IMR-90 (cell line): ENCODE measurements at regions not wholly inside any gene's neighbourhood (a gene's known extent, or its start where the extent isn't known, plus 50 kb on each side); places are given as distances from the start of the nearest gene placed in this dataset.

Source experiments
- ATAC-seq: fragments of 200-7000 bp; cut with Tn5 transposase; 2 replicates; pipeline ENCODE4 v1.9.1; 2020; ENCODE audit warnings: low read depth, mild to moderate bottlenecking, moderate library complexity
- BruUV-seq: library from RNA; stranded (reverse); fragments of 400-500 nt; replicated peaks from 2 replicates; lab custom pipeline; 2021; lab: Mats Ljungman, UMichigan
- CTCF ChIA-PET: fragments of 300-600 bp; formaldehyde crosslinking; extraction: SDS; loops from one replicate; lab custom pipeline; 2021; ENCODE audit warnings: antibody characterized with exemption; lab: Yijun Ruan, JAX
- POLR2A ChIA-PET: fragments of 300-600 bp; sonication (Branson Sonifier 250); formaldehyde crosslinking; loops from one replicate; lab custom pipeline; 2022; ENCODE audit warnings: antibody characterized with exemption; ENCODE audit not compliant: unreplicated experiment; lab: Charles Lee
- DNase-seq: peaks from one replicate; pipeline ENCODE4 v3.0.0; 2013
- H2AFZ ChIP-seq: replicated peaks from 2 replicates; pipeline ENCODE3; 2013; ENCODE audit warnings: low read length, mild to moderate bottlenecking; ENCODE audit not compliant: poor library complexity
- H2AK5ac ChIP-seq: 2 replicates; pipeline ENCODE4 v1.6.1; 2013; ENCODE audit warnings: low read depth, low read length, inconsistent platforms
- H2AK9ac ChIP-seq: replicated peaks from 2 replicates; pipeline ENCODE3; 2013; ENCODE audit warnings: mild to moderate bottlenecking, low read depth, low read length, moderate library complexity; ENCODE audit not compliant: poor library complexity
- H2BK120ac ChIP-seq: 2 replicates; pipeline ENCODE4 v1.6.1; 2013; ENCODE audit warnings: low read depth, low read length, inconsistent platforms
- H2BK15ac ChIP-seq: 3 replicates; pipeline ENCODE4 v1.6.1; 2013; ENCODE audit warnings: low read depth, low read length, inconsistent platforms
- H2BK20ac ChIP-seq: 2 replicates; pipeline ENCODE4 v1.6.1; 2013; ENCODE audit warnings: low read depth, mild to moderate bottlenecking, inconsistent platforms, low read length, moderate library complexity
- H2BK5ac ChIP-seq: 2 replicates; pipeline ENCODE4 v1.6.1; 2013; ENCODE audit warnings: mild to moderate bottlenecking, low read depth, low read length, inconsistent platforms; ENCODE audit not compliant: poor library complexity, severe bottlenecking
- H3K14ac ChIP-seq: replicated peaks from 2 replicates; pipeline ENCODE4 v1.6.1; 2013; ENCODE audit warnings: low read depth, low read length, inconsistent platforms
- H3K18ac ChIP-seq: 2 replicates; pipeline ENCODE4 v1.6.1; 2013; ENCODE audit warnings: low read depth, low read length, control low read depth
- H3K23ac ChIP-seq: 2 replicates; pipeline ENCODE4 v1.6.1; 2013; ENCODE audit warnings: low read depth, low read length, inconsistent platforms
- H3K27ac ChIP-seq: 2 replicates; pipeline ENCODE4 v1.5.1; 2013; ENCODE audit warnings: mild to moderate bottlenecking, control low read depth, low read length; ENCODE audit not compliant: insufficient read depth
- H3K27me3 ChIP-seq: 2 replicates; pipeline ENCODE4 v1.6.1; 2013; ENCODE audit warnings: low read length; ENCODE audit not compliant: control insufficient read depth, insufficient read depth
- H3K36me3 ChIP-seq: 2 replicates; pipeline ENCODE4 v1.6.1; 2013; ENCODE audit warnings: low read length, mixed read lengths; ENCODE audit not compliant: control insufficient read depth, insufficient read depth
- H3K4ac ChIP-seq: 2 replicates; pipeline ENCODE4 v1.6.1; 2013; ENCODE audit warnings: low read depth, low read length, inconsistent platforms
- H3K4me1 ChIP-seq: 2 replicates; pipeline ENCODE4 v1.6.1; 2013; ENCODE audit warnings: low read length, mixed read lengths; ENCODE audit not compliant: control insufficient read depth, insufficient read depth
- H3K4me2 ChIP-seq: 2 replicates; pipeline ENCODE4 v1.6.1; 2013; ENCODE audit warnings: low read depth, mild to moderate bottlenecking, control low read depth, low read length, moderate library complexity
- H3K4me3 ChIP-seq: 2 replicates; pipeline ENCODE4 v1.5.1; 2013; ENCODE audit warnings: low read depth, mild to moderate bottlenecking, control low read depth, low read length, moderate library complexity; ENCODE audit not compliant: insufficient read depth
- H3K56ac ChIP-seq: 2 replicates; pipeline ENCODE4 v1.6.1; 2013; ENCODE audit warnings: low read length, inconsistent platforms; ENCODE audit not compliant: insufficient read depth; ENCODE audit errors: extremely low read depth
- H3K79me1 ChIP-seq, 2 experiments: 2 replicates each; pipeline ENCODE4 v1.6.1; 2013; ENCODE audit warnings: low read length in 2 of 2, inconsistent platforms in 1 of 2, low read depth in 1 of 2
- H3K9ac ChIP-seq: 2 replicates; pipeline ENCODE4 v1.6.1; 2013; ENCODE audit warnings: low read depth, low read length, control low read depth
- H3K9me1 ChIP-seq: 2 replicates; pipeline ENCODE4 v1.6.1; 2013; ENCODE audit warnings: low read length, inconsistent platforms; ENCODE audit not compliant: insufficient read depth
- H3K9me3 ChIP-seq: 2 replicates; pipeline ENCODE4 v1.6.1; 2013; ENCODE audit warnings: low read length; ENCODE audit not compliant: control insufficient read depth, insufficient read depth
- H4K20me1 ChIP-seq: 2 replicates; pipeline ENCODE4 v1.6.1; 2013; ENCODE audit warnings: low read length, inconsistent platforms; ENCODE audit not compliant: insufficient read depth
- H4K5ac ChIP-seq: 2 replicates; pipeline ENCODE4 v1.6.1; 2013; ENCODE audit warnings: mild to moderate bottlenecking, low read depth, low read length, control low read depth
- H4K8ac ChIP-seq, 2 experiments: 2 replicates each; pipeline ENCODE4 v1.6.1; 2013; ENCODE audit warnings: low read depth in 2 of 2, low read length in 2 of 2, control low read depth in 1 of 2, inconsistent platforms in 1 of 2
- H4K91ac ChIP-seq: 2 replicates; pipeline ENCODE4 v1.6.1; 2013; ENCODE audit warnings: low read depth, low read length, inconsistent platforms; ENCODE audit not compliant: insufficient read depth
- MAFK ChIP-seq: IDR thresholded peaks from 2 replicates; pipeline ENCODE4 v1.6.1; 2012; ENCODE audit warnings: low read depth, low read length, improper control_type of control experiment
- WGBS, 2 experiments: methylation state at CpG; one replicate each; pipeline versions ENCODE4 v1.1.5 to v1.1.7; 2013; ENCODE audit warnings: missing lambda C conversion rate in 2 of 2; ENCODE audit not compliant: insufficient read length in 1 of 2; ENCODE audit errors: extremely low coverage in 2 of 2; 5-methylcytosine and 5-hydroxymethylcytosine counted together
- dilution Hi-C: fragments of 300-500 bp; cut with HindIII; formaldehyde crosslinking; loops from one replicate; pipeline ENCODE4 v1.14.3; 2018; ENCODE audit warnings: low sequenced_read_pairs; ENCODE audit not compliant: unreplicated experiment
- in situ Hi-C: fragments of 300-500 bp; cut with MboI; formaldehyde crosslinking; loops from 3 replicates; pipeline ENCODE4 v1.14.3; 2019; ENCODE audit warnings: low sequenced_read_pairs, inconsistent platforms, mixed read lengths
- intact Hi-C: fragments of 100-400 bp; cut with micrococcal nuclease; formaldehyde crosslinking; loops from 2 replicates; pipeline ENCODE4 v1.10.0; 2022
- TF ChIP-seq, protein P1 (sequence below): fragments of 150-350 bp; IDR thresholded peaks from 2 replicates; pipeline ENCODE4 v1.6.1; 2017; ENCODE audit warnings: mild to moderate bottlenecking, antibody characterized with exemption, low read length, low read depth

DNA sequence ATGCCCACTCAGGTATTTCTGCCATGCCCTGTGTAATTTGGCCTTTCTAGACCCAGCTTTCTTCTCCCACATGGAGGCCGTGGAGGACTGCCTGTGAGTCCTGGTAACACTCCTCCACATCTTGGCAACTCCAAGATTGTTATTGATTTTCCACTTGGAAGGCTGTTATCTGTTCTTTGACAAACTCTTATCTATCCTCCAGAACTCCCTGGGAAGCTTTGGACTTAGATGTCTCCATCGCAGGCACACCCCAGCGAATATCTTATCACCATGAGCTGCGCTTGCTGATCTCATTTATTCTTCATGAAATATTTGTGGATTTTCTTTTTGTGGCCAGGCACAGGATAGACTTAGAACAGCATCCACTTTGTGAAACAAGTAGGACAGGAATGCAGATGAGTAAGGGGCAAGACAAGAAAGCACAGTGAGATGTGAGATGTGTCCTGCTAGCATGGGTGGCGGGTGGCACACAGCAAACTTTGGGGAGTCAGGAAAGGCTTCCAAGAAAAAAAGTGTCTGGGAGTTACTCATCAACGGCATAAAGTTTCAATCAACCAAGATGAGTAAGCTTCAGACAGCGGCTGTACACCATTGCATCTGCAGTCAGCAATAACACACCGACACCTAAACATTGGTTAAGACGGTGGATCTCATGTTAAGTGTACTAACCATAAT lies 84.5 kb upstream of the IRS2 start:
- no peak overlapping the region for H3K14ac ChIP-seq
- peak overlapping the region; percentile 20; the same call in 1 of the 2 replicates for H3K4ac ChIP-seq
- no peak overlapping the region for H3K27ac ChIP-seq
- H3K4me2 ChIP-seq: no peak overlapping the region
- no peak overlapping the region for H3K56ac ChIP-seq
- no peak overlapping the region for H4K91ac ChIP-seq
- no peak overlapping the region for H2AK5ac ChIP-seq
- no peaks in the 10 kb centered on the region for H3K79me1 ChIP-seq
- H3K4me3 ChIP-seq: no peak overlapping the region
- no peak overlapping the region for H2AFZ ChIP-seq
- no peak overlapping the region for H2BK120ac ChIP-seq
- H4K8ac ChIP-seq: no peak overlapping the region
- peak; percentile 55 for DNase-seq
- H3K23ac ChIP-seq: no peak overlapping the region
- peaks cover 3% of the 10 kb centered on the region; the same call in 1 of the 2 replicates for H3K9me1 ChIP-seq
- in situ Hi-C loops (no loop called here), intact Hi-C loops (no loop called here), dilution Hi-C loops (no loop called here)
- no peaks in the 10 kb centered on the region for H3K27me3 ChIP-seq
- WGBS, 2 experiments: no CpG with 5 or more reads among the region's 9 CpGs
- CTCF ChIA-PET: no interaction called here
- no peak overlapping the region for H2BK5ac ChIP-seq
- no peak overlapping the region for H4K5ac ChIP-seq
- BruUV-seq: no TSS peak
- no peak overlapping the region; the same call in 1 of the 2 replicates for H3K18ac ChIP-seq
- no peaks in the 10 kb centered on the region for H4K20me1 ChIP-seq
- peak; percentile 19 for ATAC-seq
- H3K4me1 ChIP-seq: peaks cover 11% of the 10 kb centered on the region
- POLR2A ChIA-PET: no interaction called here
- H2BK15ac ChIP-seq: no peak overlapping the region; the same call in 2 of the 3 replicates
- no peak overlapping the region for H3K9ac ChIP-seq
- H2BK20ac ChIP-seq: no peak overlapping the region
- H3K9me3 ChIP-seq: no peaks in the 10 kb centered on the region
- no peak overlapping the region for H2AK9ac ChIP-seq
- TF ChIP-seq MAFK: peak; percentile 8; the same call in 1 of the 2 replicates
- TF ChIP-seq, protein P1, sequence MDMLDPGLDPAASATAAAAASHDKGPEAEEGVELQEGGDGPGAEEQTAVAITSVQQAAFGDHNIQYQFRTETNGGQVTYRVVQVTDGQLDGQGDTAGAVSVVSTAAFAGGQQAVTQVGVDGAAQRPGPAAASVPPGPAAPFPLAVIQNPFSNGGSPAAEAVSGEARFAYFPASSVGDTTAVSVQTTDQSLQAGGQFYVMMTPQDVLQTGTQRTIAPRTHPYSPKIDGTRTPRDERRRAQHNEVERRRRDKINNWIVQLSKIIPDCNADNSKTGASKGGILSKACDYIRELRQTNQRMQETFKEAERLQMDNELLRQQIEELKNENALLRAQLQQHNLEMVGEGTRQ: no peak
- no peaks in the 10 kb centered on the region for H3K36me3 ChIP-seq
